ENCODE measurements at regions not wholly inside any gene's neighbourhood (a gene's known extent, or its start where the extent isn't known, plus 50 kb on each side); places are given as distances from the start of the nearest gene placed in this dataset.
"Not testable (repeated sequence)": the region's sequence is repeated elsewhere in the genome, so short reads cannot be mapped to it uniquely, and the experiment has no call there.

DNA sequence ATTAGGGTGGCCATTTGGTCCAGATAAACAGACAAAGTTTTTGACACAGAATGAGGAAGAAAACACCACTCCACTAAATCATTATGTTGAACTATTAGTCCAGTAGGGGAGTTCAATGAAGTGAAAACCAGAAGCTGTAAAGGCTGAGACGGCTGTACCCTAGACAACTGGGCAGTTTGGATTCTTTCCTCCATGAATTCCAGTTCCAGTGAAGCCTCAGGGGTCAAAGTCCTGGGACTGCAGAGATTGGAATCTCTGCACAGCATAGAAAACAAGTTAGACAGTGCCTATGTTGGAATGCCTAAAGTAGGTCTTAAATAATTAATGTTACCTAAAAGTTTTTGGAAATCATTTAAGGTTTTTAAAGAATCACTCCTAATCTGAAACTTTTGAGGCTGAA, 86.5 kb upstream of the PGR start:
- not testable (repeated sequence) for TF ChIP-seq POLR2AphosphoS5 (IDR thresholded peaks at IDR 0.05; ENCODE audit: low read depth); CTCF (IDR thresholded peaks at IDR 0.05; ENCODE audit: insufficient read depth, low read length); GABPA (IDR thresholded peaks at IDR 0.05; ENCODE audit: low read depth)
- TF ChIP-seq, protein P1, sequence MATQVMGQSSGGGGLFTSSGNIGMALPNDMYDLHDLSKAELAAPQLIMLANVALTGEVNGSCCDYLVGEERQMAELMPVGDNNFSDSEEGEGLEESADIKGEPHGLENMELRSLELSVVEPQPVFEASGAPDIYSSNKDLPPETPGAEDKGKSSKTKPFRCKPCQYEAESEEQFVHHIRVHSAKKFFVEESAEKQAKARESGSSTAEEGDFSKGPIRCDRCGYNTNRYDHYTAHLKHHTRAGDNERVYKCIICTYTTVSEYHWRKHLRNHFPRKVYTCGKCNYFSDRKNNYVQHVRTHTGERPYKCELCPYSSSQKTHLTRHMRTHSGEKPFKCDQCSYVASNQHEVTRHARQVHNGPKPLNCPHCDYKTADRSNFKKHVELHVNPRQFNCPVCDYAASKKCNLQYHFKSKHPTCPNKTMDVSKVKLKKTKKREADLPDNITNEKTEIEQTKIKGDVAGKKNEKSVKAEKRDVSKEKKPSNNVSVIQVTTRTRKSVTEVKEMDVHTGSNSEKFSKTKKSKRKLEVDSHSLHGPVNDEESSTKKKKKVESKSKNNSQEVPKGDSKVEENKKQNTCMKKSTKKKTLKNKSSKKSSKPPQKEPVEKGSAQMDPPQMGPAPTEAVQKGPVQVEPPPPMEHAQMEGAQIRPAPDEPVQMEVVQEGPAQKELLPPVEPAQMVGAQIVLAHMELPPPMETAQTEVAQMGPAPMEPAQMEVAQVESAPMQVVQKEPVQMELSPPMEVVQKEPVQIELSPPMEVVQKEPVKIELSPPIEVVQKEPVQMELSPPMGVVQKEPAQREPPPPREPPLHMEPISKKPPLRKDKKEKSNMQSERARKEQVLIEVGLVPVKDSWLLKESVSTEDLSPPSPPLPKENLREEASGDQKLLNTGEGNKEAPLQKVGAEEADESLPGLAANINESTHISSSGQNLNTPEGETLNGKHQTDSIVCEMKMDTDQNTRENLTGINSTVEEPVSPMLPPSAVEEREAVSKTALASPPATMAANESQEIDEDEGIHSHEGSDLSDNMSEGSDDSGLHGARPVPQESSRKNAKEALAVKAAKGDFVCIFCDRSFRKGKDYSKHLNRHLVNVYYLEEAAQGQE (IDR thresholded peaks at IDR 0.05; ENCODE audit: insufficient replicate concordance, low read depth) = not testable (repeated sequence)
